Transverse colon (tissue), 4 donors: ENCODE measurements at regions not wholly inside any gene's neighbourhood (a gene's known extent, or its start where the extent isn't known, plus 50 kb on each side); places are given as distances from the start of the nearest gene placed in this dataset.

Experiments used
- DNase-seq: peaks from one replicate; pipeline ENCODE4 v3.0.0-alpha.2; 2019
- H3K27ac ChIP-seq, 4 donors: fragments of 200-600 bp; sonication (generic); 2 replicates each; pipeline ENCODE4 v1.5.1; 2016 to 2018; ENCODE audit warnings: inconsistent platforms in 4 of 4
- H3K27me3 ChIP-seq: fragments of 200-600 bp; sonication (generic); 2 replicates; pipeline ENCODE4 v1.5.1; 2017; ENCODE audit warnings: inconsistent platforms
- H3K36me3 ChIP-seq, 4 donors: fragments of 200-600 bp; sonication (generic); 2 replicates each; pipeline ENCODE4 v1.5.1; 2017 to 2019; ENCODE audit warnings: inconsistent platforms in 4 of 4
- H3K4me1 ChIP-seq, 4 donors: fragments of 200-600 bp; sonication (generic); 2 replicates each; pipeline ENCODE4 v1.5.1; 2017 to 2020; ENCODE audit warnings: inconsistent platforms in 4 of 4
- H3K4me3 ChIP-seq, 4 donors: fragments of 200-600 bp; sonication (generic); 1 replicate in 1 of 4; 2 replicates in 3 of 4; pipeline versions ENCODE4 v1.5.1 to v1.6.1; 2017 to 2019; ENCODE audit warnings: inconsistent platforms in 4 of 4
- H3K9me3 ChIP-seq, 2 donors: fragments of 200-600 bp; sonication (generic); 2 replicates each; pipeline ENCODE4 v1.5.1; 2017 to 2019; ENCODE audit warnings: inconsistent platforms in 2 of 2
- CTCF ChIP-seq, 5 experiments: fragments of 200-600 bp in 3 of 5; fragments of 450-650 bp in 2 of 5; sonication (generic) in 3 of 5; IDR thresholded peaks; 1 replicate in 2 of 5; 2 replicates in 3 of 5; pipeline ENCODE4 v1.5.1; 2016 to 2017; ENCODE audit warnings: antibody characterized with exemption in 5 of 5, inconsistent platforms in 3 of 5, mild to moderate bottlenecking in 2 of 5, moderate library complexity in 1 of 5
- EP300 ChIP-seq: sonication (generic); formaldehyde crosslinking; IDR thresholded peaks from one replicate; pipeline ENCODE4 v1.6.1; 2017; ENCODE audit warnings: antibody characterized with exemption, low read depth
- POLR2A ChIP-seq: fragments of 450-650 bp; IDR thresholded peaks from one replicate; pipeline ENCODE4 v1.6.1; 2016; ENCODE audit warnings: antibody characterized with exemption, mild to moderate bottlenecking, moderate library complexity
- POLR2AphosphoS5 ChIP-seq, 3 donors: sonication (generic); formaldehyde crosslinking; IDR thresholded peaks; one replicate each; pipeline ENCODE4 v1.6.1; 2016; ENCODE audit warnings: antibody characterized with exemption in 3 of 3
- WGBS, 2 donors: methylation state at CpG; one replicate each; pipeline ENCODE4 v1.1.5; 2018; ENCODE audit warnings: low coverage in 1 of 2; 5-methylcytosine and 5-hydroxymethylcytosine counted together
- in situ Hi-C, 4 donors: fragments of 200-750 bp; cut with MboI; loops; one replicate each; pipeline versions ENCODE4 v1.15.0 to v1.15.1; 2017; ENCODE audit warnings: low sequenced_read_pairs in 3 of 4, low pct_ligation_motif_present in 1 of 4, low pct_unique_long_range_greater_than_20kb in 1 of 4
- intact Hi-C: fragments of 100-400 bp; cut with DNase I; formaldehyde crosslinking; loops from one replicate; pipeline ENCODE4 v1.15.1; 2023; ENCODE audit warnings: low total_unique reads

- no peaks in the 10 kb centered on the region for H3K4me1 ChIP-seq
- H3K36me3 ChIP-seq: no peaks in the 10 kb centered on the region
- H3K4me3 ChIP-seq: no peak overlapping the region
- intact Hi-C loops: no loop called here
- TF ChIP-seq CTCF (IDR thresholded peaks at IDR 0.05) (no peak), POLR2AphosphoS5 (IDR thresholded peaks at IDR 0.05) (no peak), EP300 (no peak), POLR2A (no peak)
- H3K9me3 ChIP-seq: no peaks in the 10 kb centered on the region
- DNase-seq: no peak
- H3K27ac ChIP-seq: no peak overlapping the region
- in situ Hi-C loops: no loop called here
- H3K27me3 ChIP-seq: no peaks in the 10 kb centered on the region
- WGBS, 2 donors: 94 to 100% methylated on average over 3 of the region's 3 CpGs
These were observed 152.8 kb downstream of the CYSLTR2 start for GRCh38 chr13:48806522-48806921.

GRCh38 chr13:48808683-48809082 is 155.0 kb downstream of the CYSLTR2 start:
- in situ Hi-C loops: no loop called here
- H3K4me1 ChIP-seq: no peaks in the 10 kb centered on the region
- H3K36me3 ChIP-seq: no peaks in the 10 kb centered on the region
- 80 to 96% methylated on average over 1 of the region's 1 CpG for WGBS, 2 donors
- DNase-seq: no peak
- H3K27ac ChIP-seq: no peak overlapping the region
- TF ChIP-seq CTCF (IDR thresholded peaks at IDR 0.05) (no peak), POLR2AphosphoS5 (IDR thresholded peaks at IDR 0.05) (no peak), POLR2A (no peak), EP300 (no peak)
- intact Hi-C loops: no loop called here
- H3K4me3 ChIP-seq: no peak overlapping the region
- no peaks in the 10 kb centered on the region for H3K27me3 ChIP-seq
- H3K9me3 ChIP-seq: no peaks in the 10 kb centered on the region

- TF ChIP-seq POLR2A (no peak), EP300 (no peak), POLR2AphosphoS5 (IDR thresholded peaks at IDR 0.05) (no peak), CTCF (IDR thresholded peaks at IDR 0.05) (no peak)
- in situ Hi-C loops (no loop called here), intact Hi-C loops (no loop called here)
- Histone ChIP-seq H3K9me3 (no peaks in the 10 kb centered on the region), H3K27me3 (no peaks in the 10 kb centered on the region), H3K36me3 (no peaks in the 10 kb centered on the region), H3K27ac (no peak overlapping the region), H3K4me3 (no peak overlapping the region), H3K4me1 (no peaks in the 10 kb centered on the region)
- WGBS, 2 donors: 80 to 83% methylated on average over 3 to 6 of the region's 6 CpGs
- no peak for DNase-seq
These were observed 156.3 kb downstream of the CYSLTR2 start for GRCh38 chr13:48810013-48810412.

GRCh38 chr13:48813518-48813917 is 159.8 kb downstream of the CYSLTR2 start:
- 82% methylated on average over 5 of the region's 5 CpGs for WGBS, 2 donors
- Histone ChIP-seq H3K4me1 (peaks cover 0 to 6% (median 1%) of the 10 kb centered on the region in 4 donors), H3K27ac (no peak overlapping the region), H3K9me3 (no peaks in the 10 kb centered on the region), H3K36me3 (no peaks in the 10 kb centered on the region), H3K27me3 (no peaks in the 10 kb centered on the region), H3K4me3 (no peak overlapping the region)
- intact Hi-C loops (no loop called here), in situ Hi-C loops (no loop called here)
- TF ChIP-seq POLR2A (no peak), CTCF (IDR thresholded peaks at IDR 0.05) (no peak), POLR2AphosphoS5 (IDR thresholded peaks at IDR 0.05) (no peak), EP300 (no peak)
- DNase-seq: no peak
